Gastrocnemius medialis (tissue), 4 donors: ENCODE measurements at regions not wholly inside any gene's neighbourhood (a gene's known extent, or its start where the extent isn't known, plus 50 kb on each side); places are given as distances from the start of the nearest gene placed in this dataset.

ENCODE experiments used
- CTCF ChIP-seq, 5 experiments: fragments of 450-650 bp in 3 of 5; fragments of 200-600 bp in 2 of 5; sonication (generic) in 2 of 5; IDR thresholded peaks in 4 of 5; conservative IDR thresholded peaks in 1 of 5; 1 replicate in 4 of 5; 2 replicates in 1 of 5; pipeline ENCODE4 v1.5.1; 2016 to 2019; ENCODE audit warnings: antibody characterized with exemption in 5 of 5, mild to moderate bottlenecking in 3 of 5, moderate library complexity in 3 of 5
- POLR2A ChIP-seq, 2 donors: fragments of 450-650 bp; IDR thresholded peaks; one replicate each; pipeline ENCODE4 v1.6.1; 2017; ENCODE audit warnings: antibody characterized with exemption in 2 of 2, mild to moderate bottlenecking in 2 of 2, moderate library complexity in 2 of 2

GRCh38 chr20:57109571-57109953, 156.9 kb downstream of the BMP7 start:
- no peak for TF ChIP-seq CTCF (IDR thresholded peaks at IDR 0.05 in 4 of 5, conservative IDR thresholded peaks at IDR 0.05 in 1 of 5)
- TF ChIP-seq POLR2A (IDR thresholded peaks at IDR 0.05), result no peak
